ENCODE measurements at regions not wholly inside any gene's neighbourhood (a gene's known extent, or its start where the extent isn't known, plus 50 kb on each side); places are given as distances from the start of the nearest gene placed in this dataset.
A peak's percentile ranks its signal among the peaks of the same experiment; 100 is the strongest.

DNA sequence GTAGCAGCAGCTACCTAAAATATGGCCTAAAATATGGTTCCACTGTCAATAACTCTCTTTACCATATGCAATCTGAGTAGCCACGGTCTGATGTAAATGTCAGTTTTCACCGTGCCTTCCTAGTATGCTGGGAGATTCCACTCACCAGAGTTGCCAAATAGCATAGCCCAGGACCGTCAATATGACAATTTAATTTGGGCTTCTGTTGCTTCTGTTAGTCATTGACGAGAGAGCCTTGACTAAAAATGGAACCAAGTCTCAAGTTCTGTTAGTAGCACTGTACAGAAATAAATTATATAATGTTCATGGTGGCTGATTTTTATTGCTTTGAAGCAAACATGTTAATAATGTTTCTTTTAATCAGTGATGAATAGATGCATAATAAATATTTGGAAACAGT is 348.4 kb downstream of the BCAT1 start:
- no peak for DNase-seq

- no peak for DNase-seq
Observed at GRCh38 chr12:24599736-24600135, 349.2 kb downstream of the BCAT1 start.

- no peak for DNase-seq
Observed at GRCh38 chr12:24597580-24597979, 351.3 kb downstream of the BCAT1 start.

GRCh38 chr12:24596768-24597388 is 352.0 kb downstream of the BCAT1 start:
- DNase-seq, result peak; percentile 54

DNA sequence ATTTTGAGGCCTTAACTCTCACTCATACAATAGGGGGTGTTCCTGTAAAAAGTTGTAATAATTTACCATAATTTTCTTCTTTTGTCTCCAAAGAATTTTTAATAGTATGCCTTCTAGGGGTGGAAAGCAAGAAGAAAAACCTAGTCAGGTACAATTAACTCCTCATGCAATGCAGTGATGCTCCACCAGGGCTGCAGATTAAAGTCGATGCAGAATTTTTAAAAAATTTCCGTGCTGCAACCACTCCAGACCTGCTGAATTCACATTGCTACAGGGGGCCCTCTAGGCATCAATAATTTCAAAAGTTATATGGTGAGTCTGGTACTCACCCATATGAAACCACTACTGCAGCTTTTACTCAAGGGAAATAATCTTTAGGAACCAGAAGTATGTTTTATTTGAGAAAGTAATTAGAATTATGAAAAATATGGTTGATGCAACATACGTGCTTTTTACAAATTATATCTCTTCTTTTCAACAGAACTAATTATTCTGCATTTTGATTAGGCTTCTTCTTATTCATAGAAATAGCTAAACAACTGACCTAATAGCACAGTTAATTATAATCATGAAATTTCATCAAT is 353.2 kb downstream of the BCAT1 start:
- peak; percentile 25 for DNase-seq

- DNase-seq, result peak; percentile 47
Observed at GRCh38 chr12:24591715-24592440, 357.0 kb downstream of the BCAT1 start.

DNA sequence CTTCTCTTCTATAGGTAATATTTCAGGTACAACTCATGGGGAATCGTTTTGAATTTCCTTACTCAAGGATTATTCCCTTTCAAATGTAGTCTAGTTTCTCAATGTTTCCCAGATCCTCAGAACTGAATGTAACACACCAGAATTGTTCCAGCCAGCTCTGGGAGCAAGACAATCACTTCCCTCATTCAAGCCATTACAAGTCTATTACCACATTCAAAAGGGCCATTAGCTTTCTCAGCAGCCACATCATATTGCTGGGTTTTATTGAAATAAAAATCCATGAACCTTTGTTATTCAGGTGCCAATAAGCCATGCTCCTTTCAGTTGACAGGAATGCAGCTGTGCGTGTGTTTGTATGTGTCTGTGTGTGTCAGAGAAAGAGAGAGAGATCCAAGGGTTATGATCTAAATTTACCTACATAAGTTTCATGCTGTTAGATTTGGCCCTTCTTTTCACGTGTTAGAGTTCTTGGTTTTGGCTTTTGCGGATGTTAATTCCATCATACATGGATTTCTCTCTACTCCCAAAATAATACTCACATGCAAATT is 357.7 kb downstream of the BCAT1 start:
- DNase-seq, result no peak

DNA sequence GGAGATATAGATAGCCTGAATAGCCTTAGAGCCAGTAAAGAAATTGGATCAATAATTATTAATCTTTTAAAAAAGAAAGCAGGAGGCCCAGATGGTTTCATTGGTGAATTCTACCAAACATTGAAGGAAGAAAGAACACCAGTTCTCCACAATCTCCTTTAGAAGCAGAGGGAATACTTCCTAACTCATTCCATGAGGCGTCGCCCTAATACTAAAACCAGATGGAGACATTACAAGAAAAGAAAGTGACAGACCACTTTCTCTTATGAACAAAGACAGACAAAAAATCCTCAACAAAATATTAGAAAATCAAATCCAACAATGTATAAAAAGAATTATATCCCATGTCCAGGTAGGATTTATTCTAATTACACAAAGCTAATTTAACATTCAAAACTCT is 362.6 kb downstream of the BCAT1 start:
- no peak for DNase-seq

DNA sequence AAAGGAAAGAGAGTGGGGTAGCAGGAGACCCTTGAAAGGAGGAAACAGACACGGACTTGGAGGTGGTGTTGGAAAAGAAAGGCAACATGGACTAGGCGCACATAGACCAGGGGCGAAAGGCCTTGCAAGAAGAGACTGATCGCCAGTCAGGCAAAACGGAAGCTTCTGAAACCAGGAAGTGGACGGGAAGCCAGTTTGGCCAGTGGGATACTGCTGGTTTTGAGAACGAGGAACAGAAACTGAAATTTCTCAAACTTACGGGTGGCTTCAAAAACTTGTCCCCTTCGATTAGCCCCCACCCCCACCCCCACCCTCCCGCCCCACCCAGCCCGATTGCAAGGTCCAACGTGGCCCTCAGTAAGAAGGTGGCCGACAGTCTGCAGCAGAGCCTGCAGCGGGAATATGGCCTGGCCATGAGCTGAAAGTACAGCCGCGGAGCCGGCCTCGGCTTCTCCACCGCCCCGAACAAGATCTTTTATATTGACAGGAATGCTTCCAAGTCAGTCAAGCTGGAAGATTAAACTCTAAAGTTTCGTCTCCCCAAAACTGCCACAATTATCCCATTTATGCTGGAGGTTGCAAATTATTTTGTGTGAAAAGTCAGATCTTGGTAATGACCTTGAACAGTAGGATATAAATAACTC is 364.7 kb downstream of the BCAT1 start:
- no peak for DNase-seq

GRCh38 chr12:24582954-24583601 is 365.8 kb downstream of the BCAT1 start:
- DNase-seq, result no peak

- DNase-seq, result no peak
Observed at GRCh38 chr12:24574538-24574937, 374.4 kb downstream of the BCAT1 start.

GRCh38 chr12:24573621-24574020 is 375.3 kb downstream of the BCAT1 start:
- no peak for DNase-seq

GRCh38 chr12:24565300-24565699 is 383.6 kb downstream of the BCAT1 start:
- DNase-seq, result no peak

DNA sequence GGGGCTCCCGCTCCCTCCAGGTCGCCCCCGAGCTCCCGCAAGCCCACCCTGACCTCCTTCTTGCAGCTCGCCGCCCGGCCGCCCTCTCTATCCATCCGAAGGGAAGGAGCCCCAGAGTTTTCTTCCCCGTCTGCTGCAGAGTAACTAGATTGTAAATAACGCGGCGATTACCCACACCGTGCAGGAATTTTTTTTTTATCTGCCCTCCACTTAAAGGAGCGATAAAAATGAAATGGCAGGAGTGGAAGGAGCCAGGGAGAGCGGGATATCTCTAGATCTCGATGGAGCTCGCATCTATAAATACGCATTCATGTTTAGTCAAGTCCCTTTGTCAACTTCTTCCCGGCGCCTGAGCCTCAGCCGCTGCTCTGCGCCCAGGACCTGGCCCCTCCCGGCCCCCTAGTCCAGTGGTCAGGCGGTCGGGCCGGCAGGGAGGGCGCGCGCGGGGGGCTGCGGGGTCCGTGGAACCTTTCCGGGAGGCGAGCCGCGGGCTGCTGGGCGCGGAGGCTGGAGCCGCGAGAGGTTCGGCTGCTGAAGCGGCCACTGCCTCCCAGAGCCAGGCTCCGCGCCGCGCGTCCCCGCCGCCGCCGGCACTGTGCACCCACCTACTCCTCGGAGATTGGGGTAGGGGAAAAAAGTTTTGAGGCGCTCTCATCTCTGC is 386.0 kb downstream of the BCAT1 start:
- no peak for DNase-seq

DNA sequence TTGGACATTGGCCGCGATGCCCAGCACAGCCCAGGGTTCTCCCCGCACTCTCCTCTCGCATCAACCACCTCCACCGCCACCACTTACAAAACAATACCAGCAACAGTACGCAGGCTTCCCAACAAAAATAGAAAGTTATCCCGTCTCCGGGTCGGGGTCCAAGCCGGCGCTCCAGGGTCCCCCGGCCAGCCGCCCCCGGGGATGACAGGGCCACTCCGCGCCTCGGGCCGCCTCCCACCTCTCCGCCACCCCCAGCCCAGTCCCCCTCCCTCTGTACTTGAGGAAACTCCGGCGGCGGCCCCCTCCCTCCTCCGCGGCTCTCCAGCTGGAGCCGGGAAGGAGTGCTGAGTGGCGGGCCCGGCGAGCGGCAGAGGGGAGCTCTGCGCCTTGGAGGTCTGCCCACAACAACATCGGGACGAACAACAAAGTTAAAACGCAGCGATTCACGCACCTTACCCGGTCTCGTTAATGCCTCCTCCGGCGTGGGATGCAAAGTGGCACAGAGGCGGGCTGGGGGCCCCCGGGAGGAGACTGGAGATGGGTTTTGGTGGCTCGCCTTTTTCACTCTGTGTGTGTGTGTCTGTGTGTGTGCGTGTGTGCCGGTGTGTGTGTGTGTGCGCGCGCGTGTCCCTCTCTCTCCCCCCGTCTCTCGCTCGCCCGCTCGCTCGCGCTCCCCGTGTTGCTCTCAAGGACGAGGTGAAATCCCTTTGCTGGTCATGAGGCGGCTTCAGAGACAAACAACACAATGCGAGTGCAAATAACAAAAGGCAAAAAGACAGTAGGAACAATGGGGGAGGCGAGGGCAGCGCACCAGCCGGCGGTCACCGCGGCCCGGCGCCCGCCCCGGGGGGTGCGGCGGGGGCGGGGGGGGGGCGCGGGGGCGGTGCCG is 386.8 kb downstream of the BCAT1 start:
- DNase-seq, result no peak

- peak; percentile 29 for DNase-seq
Observed at GRCh38 chr12:24561411-24561871, 387.5 kb downstream of the BCAT1 start.

- peak; percentile 22 for DNase-seq
Observed at GRCh38 chr12:24560831-24561271, 388.1 kb downstream of the BCAT1 start.

- peak; percentile 25 for DNase-seq
Observed at GRCh38 chr12:24560192-24560775, 388.6 kb downstream of the BCAT1 start.

DNA sequence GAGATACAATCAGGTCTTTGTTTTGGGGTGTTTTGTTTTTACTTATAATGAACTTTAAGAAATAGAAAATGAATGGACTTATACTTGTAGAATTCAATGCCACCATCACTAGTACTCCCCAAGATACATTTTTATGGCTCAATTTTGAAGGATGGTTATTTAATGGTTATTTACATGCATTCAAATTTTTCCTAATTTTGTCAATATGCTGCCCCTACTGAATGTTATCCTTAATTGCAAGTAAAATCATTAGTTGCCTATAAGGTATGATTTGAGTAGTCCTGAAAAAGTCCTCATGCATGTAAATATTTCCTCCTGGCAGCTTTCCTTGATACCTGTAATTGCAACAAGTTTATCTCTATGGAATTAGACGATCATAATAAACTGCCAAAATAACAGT is 391.2 kb downstream of the BCAT1 start:
- DNase-seq, result no peak

DNA sequence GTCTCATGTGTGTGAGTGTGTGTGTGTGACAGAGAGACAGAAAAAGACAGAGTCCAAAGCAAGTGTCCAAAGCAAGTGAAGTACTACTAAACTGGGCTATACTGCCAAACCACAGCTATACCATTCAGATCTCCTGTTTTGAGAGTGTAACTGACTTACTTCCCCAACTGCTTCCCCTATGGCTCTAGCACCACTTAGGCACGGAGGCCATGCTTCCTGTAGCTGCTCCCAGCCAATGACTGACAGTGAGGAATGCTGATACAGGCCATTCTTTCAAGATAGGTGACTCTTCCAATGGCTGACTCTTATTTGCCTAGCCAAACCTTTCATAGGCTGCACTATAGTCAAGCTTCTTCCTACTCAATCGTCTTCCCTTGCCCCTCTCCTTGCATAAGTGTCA is 393.2 kb downstream of the BCAT1 start:
- DNase-seq, result peak; percentile 30

Data from OCI-M1 (cell line).